Heart left ventricle (tissue), 16 donors: ENCODE measurements at regions not wholly inside any gene's neighbourhood (a gene's known extent, or its start where the extent isn't known, plus 50 kb on each side); places are given as distances from the start of the nearest gene placed in this dataset.

Experiments
- ATAC-seq, 4 donors: fragments of 200-7000 bp; cut with Tn5 transposase; one replicate each; pipeline ENCODE4 v1.9.1; 2020 to 2022; ENCODE audit warnings: moderate library complexity in 4 of 4, mild to moderate bottlenecking in 3 of 4, moderate number of reproducible peaks in 1 of 4
- DNase-seq, 5 donors: peaks; one replicate each; pipeline ENCODE4 v3.0.0-alpha.2; 2020
- H3K27ac ChIP-seq, 12 donors: fragments of 200-600 bp; sonication (generic) in 4 of 12; one replicate each; pipeline versions ENCODE4 v1.5.0 to v1.8.0; 2016 to 2022; ENCODE audit warnings: mild to moderate bottlenecking in 2 of 12
- H3K27me3 ChIP-seq, 9 donors: fragments of 200-600 bp; sonication (generic) in 2 of 9; one replicate each; pipeline versions ENCODE4 v1.5.1 to v1.8.0; 2016 to 2022; ENCODE audit warnings: mild to moderate bottlenecking in 3 of 9
- H3K36me3 ChIP-seq, 9 donors: fragments of 200-600 bp; sonication (generic) in 2 of 9; one replicate each; pipeline versions ENCODE4 v1.5.0 to v1.8.0; 2018 to 2022; ENCODE audit warnings: mild to moderate bottlenecking in 2 of 9
- H3K4me1 ChIP-seq, 12 donors: fragments of 200-600 bp; sonication (generic) in 4 of 12; one replicate each; pipeline versions ENCODE4 v1.5.0 to v1.8.0; 2016 to 2022; ENCODE audit warnings: mild to moderate bottlenecking in 3 of 12
- H3K4me3 ChIP-seq, 12 donors: fragments of 200-600 bp; sonication (generic) in 4 of 12; one replicate each; pipeline versions ENCODE4 v1.5.0 to v1.8.0; 2017 to 2022; ENCODE audit warnings: mild to moderate bottlenecking in 9 of 12, moderate library complexity in 4 of 12
- H3K9me3 ChIP-seq, 12 donors: fragments of 200-600 bp; sonication (generic) in 4 of 12; one replicate each; pipeline versions ENCODE4 v1.5.0 to v1.8.0; 2016 to 2022; ENCODE audit warnings: mild to moderate bottlenecking in 1 of 12
- CTCF ChIP-seq, 12 donors: fragments of 200-600 bp; sonication (generic) in 4 of 12; IDR thresholded peaks; one replicate each; pipeline versions ENCODE4 v1.5.0 to v1.8.0; 2018 to 2022; ENCODE audit warnings: antibody characterized with exemption in 12 of 12, mild to moderate bottlenecking in 5 of 12
- POLR2A ChIP-seq, 2 donors: fragments of 450-650 bp; IDR thresholded peaks; one replicate each; pipeline ENCODE4 v1.6.1; 2017; ENCODE audit warnings: antibody characterized with exemption in 2 of 2, mild to moderate bottlenecking in 2 of 2, moderate library complexity in 2 of 2
- WGBS, 4 donors: extraction: QIAGEN DNeasy Blood & Tissue Kit in 2 of 4; methylation state at CpG; one replicate each; pipeline versions ENCODE4 v1.1.5 to v1.1.7; 2013 to 2018; 5-methylcytosine and 5-hydroxymethylcytosine counted together
- intact Hi-C, 10 donors: fragments of 100-400 bp; cut with DNase I; formaldehyde crosslinking; loops; one replicate each; pipeline versions ENCODE4 v1.11.1 to v1.14.2; 2022
- donor health status: ischemic (EF 13 %, LVEDD 7.1; RV severe dilation, severe dysfunction).
- donor health status: healthy with polysubstance abuse.
- donor health status: DM: no; HTN: yes; CAD: no.
- donor health status: DM: no; HTN: no; CAD: no.
- donor health status: ischemic (EF 25% LVEDD 6.9; RV normal size, moderate dysfunction).
- donor health status: ischemic (EF 25% LVEDD 5.7; RV mildly dilated, moderate dysfunction).
- donor health status: healthy.
- donor health status: DM: yes; HTN: yes; CAD: no.
- donor health status: ischemic (EF 35%, LVEDD 5.7; RV mildly dilated, moderate dysfunction).
- donor health status: nonischemic (EF 11% LVEDD 7.7; RV severe dilation, severe dysfunction).
- donor health status: DM: yes; HTN: yes; CAD: no.
- donor health status: PGD.
- donor health status: ischemic (EF 29% LVEDD 5.4; RV normal size, mild dysfunction).
- donor health status: nonischemic (EF 23%, LVEDD 6.1; RV moderate dilation, normal function).

- DNase-seq (no peak), ATAC-seq (peak in 3 of 4 donors; percentile 1 to 8 (median 2))
- no peak for TF ChIP-seq POLR2A (IDR thresholded peaks at IDR 0.05)
- TF ChIP-seq CTCF (IDR thresholded peaks at IDR 0.05): no peak
- WGBS, 4 donors: 71 to 82% (median 76%) methylated on average over 6 of the region's 6 CpGs
- H3K36me3 ChIP-seq: no peaks in the 10 kb centered on the region
- peak overlapping the region in 10 of 12 donors; percentile 8 to 55 (median 26) for H3K27ac ChIP-seq
- H3K27me3 ChIP-seq: no peaks in the 10 kb centered on the region
- peaks cover 0 to 35% (median 13%) of the 10 kb centered on the region in 12 donors for H3K4me1 ChIP-seq
- H3K4me3 ChIP-seq: no peak overlapping the region
- peaks cover 0 to 4% (median 0%) of the 10 kb centered on the region in 12 donors for H3K9me3 ChIP-seq
- intact Hi-C loops: no loop called here
These were observed 114.9 kb upstream of the CDH5 start for GRCh38 chr16:66251476-66252160.

- peak; percentile 56 to 76 (median 74) for ATAC-seq
- Histone ChIP-seq H3K4me1 (peaks cover 0 to 39% (median 15%) of the 10 kb centered on the region in 12 donors), H3K4me3 (no peak overlapping the region), H3K27me3 (no peaks in the 10 kb centered on the region), H3K9me3 (peaks cover 0 to 4% (median 0%) of the 10 kb centered on the region in 12 donors), H3K27ac (peak overlapping the region in 11 of 12 donors; percentile 8 to 59 (median 40)), H3K36me3 (no peaks in the 10 kb centered on the region)
- DNase-seq: peak in 4 of 5 donors; percentile 55 to 83 (median 64)
- intact Hi-C loops: no loop called here
- TF ChIP-seq POLR2A (IDR thresholded peaks at IDR 0.05) (no peak), CTCF (IDR thresholded peaks at IDR 0.05) (no peak)
- WGBS, 4 donors: 16 to 23% (median 20%) methylated on average over 10 of the region's 10 CpGs
These were observed 115.6 kb upstream of the CDH5 start for GRCh38 chr16:66250686-66251431.

GRCh38 chr16:66247516-66248481 is 118.7 kb upstream of the CDH5 start:
- H3K4me3 ChIP-seq: no peak overlapping the region
- peaks cover 0 to 43% (median 16%) of the 10 kb centered on the region in 12 donors for H3K4me1 ChIP-seq
- 35 to 47% (median 42%) methylated on average over 13 of the region's 13 CpGs for WGBS, 4 donors
- DNase-seq (peak; percentile 66 to 83 (median 78)), ATAC-seq (peak; percentile 63 to 87 (median 78))
- peak overlapping the region in 10 of 12 donors; percentile 1 to 66 (median 42) for H3K27ac ChIP-seq
- TF ChIP-seq POLR2A (IDR thresholded peaks at IDR 0.05) (no peak), CTCF (IDR thresholded peaks at IDR 0.05) (no peak)
- intact Hi-C loops: no loop called here
- H3K9me3 ChIP-seq: no peaks in the 10 kb centered on the region
- H3K27me3 ChIP-seq: no peaks in the 10 kb centered on the region
- no peaks in the 10 kb centered on the region for H3K36me3 ChIP-seq
